ENCODE measurements at regions not wholly inside any gene's neighbourhood (a gene's known extent, or its start where the extent isn't known, plus 50 kb on each side); places are given as distances from the start of the nearest gene placed in this dataset.

- no peaks in the 10 kb centered on the region for H3K79me2 ChIP-seq (ENCODE audit: insufficient read depth)
- H3K36me3 ChIP-seq (replicated peaks in 1 of 2; ENCODE audit: control insufficient read depth in 1 of 2, insufficient read depth in 2 of 2, low read length in 1 of 2), result no peaks in the 10 kb centered on the region
- no peaks in the 10 kb centered on the region for H3K9me3 ChIP-seq
- no peak overlapping the region for H3K4me3 ChIP-seq (ENCODE audit: low read depth in 2 of 2, low read length in 1 of 2)
- H3K9me2 ChIP-seq, result no peaks in the 10 kb centered on the region
- WGBS (ENCODE audit: low lambda C conversion rate), result 14% methylated on average over 3 of the region's 3 CpGs
- no peak for DNase-seq
- H3K27ac ChIP-seq (ENCODE audit: low read depth in 2 of 2, low read length in 1 of 2), result no peak overlapping the region
- H3K4me2 ChIP-seq, result no peak overlapping the region
- ChIA-PET POLR2A (no interaction called here), CTCF (no interaction called here)
- H4K20me1 ChIP-seq (ENCODE audit: insufficient read depth), result no peaks in the 10 kb centered on the region
- H3F3A ChIP-seq (replicated peaks; ENCODE audit: insufficient read depth), result no peaks in the 10 kb centered on the region
- H3K27me3 ChIP-seq (ENCODE audit: insufficient read depth), result no peaks in the 10 kb centered on the region
- H3K9ac ChIP-seq, result no peak overlapping the region
- TF ChIP-seq FOXJ3 (CRISPR knock-in tag; IDR thresholded peaks at IDR 0.05) (no peak), RCOR1 (IDR thresholded peaks at IDR 0.05; ENCODE audit: low read length) (no peak), RAD21 (IDR thresholded peaks at IDR 0.05; ENCODE audit: low read length) (no peak), NRF1 (IDR thresholded peaks at IDR 0.05; ENCODE audit: low read depth, low read length) (no peak), CTCF (IDR thresholded peaks at IDR 0.05) (no peak), JUND (IDR thresholded peaks at IDR 0.05) (no peak), ZBTB33 (IDR thresholded peaks at IDR 0.05; ENCODE audit: borderline replicate concordance, low read depth) (no peak)
- H3K4me1 ChIP-seq (ENCODE audit: control insufficient read depth in 1 of 2, insufficient read depth in 2 of 2, low read depth in 1 of 2, low read length in 1 of 2), result no peaks in the 10 kb centered on the region
- H2AFZ ChIP-seq (ENCODE audit: low read depth), result no peak overlapping the region
Observed at GRCh38 chr16:59342669-59343068, 608.6 kb upstream of the GOT2 start.

- Histone ChIP-seq H4K20me1 (ENCODE audit: insufficient read depth) (no peaks in the 10 kb centered on the region), H3K4me3 (ENCODE audit: low read depth in 2 of 2, low read length in 1 of 2) (no peak overlapping the region), H3K4me2 (no peak overlapping the region), H3K9me3 (no peaks in the 10 kb centered on the region), H3K27ac (ENCODE audit: low read depth in 2 of 2, low read length in 1 of 2) (no peak overlapping the region), H3K36me3 (replicated peaks in 1 of 2; ENCODE audit: control insufficient read depth in 1 of 2, insufficient read depth in 2 of 2, low read length in 1 of 2) (no peaks in the 10 kb centered on the region), H3K27me3 (ENCODE audit: insufficient read depth) (no peaks in the 10 kb centered on the region), H3K4me1 (ENCODE audit: control insufficient read depth in 1 of 2, insufficient read depth in 2 of 2, low read depth in 1 of 2, low read length in 1 of 2) (no peaks in the 10 kb centered on the region), H2AFZ (ENCODE audit: low read depth) (no peak overlapping the region), H3F3A (replicated peaks; ENCODE audit: insufficient read depth) (no peaks in the 10 kb centered on the region), H3K9ac (no peak overlapping the region), H3K9me2 (no peaks in the 10 kb centered on the region), H3K79me2 (ENCODE audit: insufficient read depth) (no peaks in the 10 kb centered on the region)
- TF ChIP-seq GATA2 (CRISPR knock-in tag; IDR thresholded peaks at IDR 0.05) (no peak), MAX (IDR thresholded peaks at IDR 0.05; ENCODE audit: low read depth) (no peak), ELF1 (IDR thresholded peaks at IDR 0.05) (no peak), FOXJ3 (CRISPR knock-in tag; IDR thresholded peaks at IDR 0.05) (no peak), SIN3A (IDR thresholded peaks at IDR 0.05; ENCODE audit: borderline replicate concordance, low read depth, low read length) (no peak), RXRA (IDR thresholded peaks at IDR 0.05; ENCODE audit: borderline replicate concordance, low read depth) (no peak), TCF12 (IDR thresholded peaks at IDR 0.05) (no peak), YY1 (IDR thresholded peaks at IDR 0.05; ENCODE audit: low read depth) (no peak), IRF3 (IDR thresholded peaks at IDR 0.05; ENCODE audit: low read depth, low read length) (no peak), REST (IDR thresholded peaks at IDR 0.05; ENCODE audit: low read depth, low read length) (no peak)
- ChIA-PET POLR2A (no interaction called here), CTCF (no interaction called here)
- WGBS (ENCODE audit: low lambda C conversion rate), result 19% methylated on average over 2 of the region's 2 CpGs
- DNase-seq, result no peak
Observed at GRCh38 chr16:59341368-59341767, 607.3 kb upstream of the GOT2 start.

Data from SK-N-SH (cell line).